GM12878 (cell line): ENCODE measurements at regions not wholly inside any gene's neighbourhood (a gene's known extent, or its start where the extent isn't known, plus 50 kb on each side); places are given as distances from the start of the nearest gene placed in this dataset.

Source experiments
- BHLHE40 ChIP-seq, 2 experiments: fragments of 450-650 bp in 1 of 2; IDR thresholded peaks; 2 replicates each; pipeline ENCODE4 v1.6.1; 2011 to 2017; ENCODE audit warnings: low read depth in 2 of 2, borderline replicate concordance in 1 of 2, improper control_type of control experiment in 1 of 2, low read length in 1 of 2, mild to moderate bottlenecking in 1 of 2
- BRCA1 ChIP-seq: IDR thresholded peaks from 2 replicates; pipeline ENCODE4 v1.6.1; 2011; ENCODE audit warnings: low read depth, low read length, improper control_type of control experiment
- CHD2 ChIP-seq: IDR thresholded peaks from 2 replicates; pipeline ENCODE4 v1.6.1; 2011; ENCODE audit warnings: low read depth, low read length, improper control_type of control experiment, borderline replicate concordance
- CTCF ChIP-seq, 3 experiments: IDR thresholded peaks in 2 of 3; conservative IDR thresholded peaks in 1 of 3; 2 replicates each; pipeline ENCODE4 v1.5.1; 2011; ENCODE audit warnings: low read depth in 3 of 3, low read length in 3 of 3, mild to moderate bottlenecking in 3 of 3, control low read depth in 2 of 3, moderate library complexity in 2 of 3, inconsistent platforms in 1 of 3, mixed read lengths in 1 of 3; ENCODE audit not compliant: control insufficient read depth in 2 of 3, insufficient read depth in 1 of 3; ENCODE audit errors: extremely low read depth in 1 of 3
- EP300 ChIP-seq, 2 experiments: fragments of 150-350 bp in 1 of 2; IDR thresholded peaks; 2 replicates each; pipeline ENCODE4 v1.6.1; 2011 to 2012; ENCODE audit warnings: low read depth in 2 of 2, low read length in 2 of 2, borderline replicate concordance in 1 of 2, improper control_type of control experiment in 1 of 2, inconsistent platforms in 1 of 2; ENCODE audit not compliant: control insufficient read depth in 1 of 2
- MAX ChIP-seq: IDR thresholded peaks from 2 replicates; pipeline ENCODE4 v1.6.1; 2012; ENCODE audit warnings: low read depth, low read length, improper control_type of control experiment
- MEF2A ChIP-seq: IDR thresholded peaks from 2 replicates; pipeline ENCODE4 v1.6.1; 2011; ENCODE audit warnings: low read depth, mild to moderate bottlenecking, low read length, moderate library complexity; ENCODE audit not compliant: insufficient read depth
- MYC ChIP-seq: IDR thresholded peaks from 2 replicates; pipeline ENCODE4 v1.6.1; 2011; ENCODE audit warnings: mild to moderate bottlenecking, low read length, moderate library complexity, inconsistent platforms; ENCODE audit not compliant: insufficient read depth, insufficient replicate concordance, insufficient read length, severe bottlenecking
- POLR2A ChIP-seq: IDR thresholded peaks from 2 replicates; pipeline ENCODE4 v1.6.1; 2011; ENCODE audit warnings: low read depth, mild to moderate bottlenecking, low read length
- POLR2AphosphoS5 ChIP-seq: IDR thresholded peaks from 2 replicates; pipeline ENCODE4 v1.6.1; 2011; ENCODE audit warnings: mild to moderate bottlenecking, low read length, inconsistent platforms
- RFX5 ChIP-seq: IDR thresholded peaks from 2 replicates; pipeline ENCODE4 v1.6.1; 2011; ENCODE audit warnings: low read depth, low read length, improper control_type of control experiment
- TAF1 ChIP-seq: IDR thresholded peaks from 2 replicates; pipeline ENCODE4 v1.6.1; 2011; ENCODE audit warnings: mild to moderate bottlenecking, low read depth, low read length, borderline replicate concordance
- ZNF217 ChIP-seq: fragments of 450-650 bp; IDR thresholded peaks from 2 replicates; pipeline ENCODE4 v1.6.1; 2017; ENCODE audit warnings: antibody characterized with exemption, mild to moderate bottlenecking
- TF ChIP-seq, protein P1 (sequence below): fragments of 450-650 bp; IDR thresholded peaks from 2 replicates; pipeline ENCODE4 v1.6.1; 2014; ENCODE audit warnings: mild to moderate bottlenecking

GRCh38 chr17:71158437-71158836, 962.4 kb upstream of the SOX9 start:
- no peak for TF ChIP-seq EP300 (IDR thresholded peaks at IDR 0.05; ENCODE audit: borderline replicate concordance in 1 of 2, control insufficient read depth in 1 of 2, low read depth in 2 of 2, low read length in 2 of 2)
- no peak for TF ChIP-seq CTCF (IDR thresholded peaks at IDR 0.05 in 2 of 3, conservative IDR thresholded peaks at IDR 0.05 in 1 of 3; ENCODE audit: control insufficient read depth in 2 of 3, extremely low read depth in 1 of 3, insufficient read depth in 1 of 3, low read depth in 3 of 3, low read length in 3 of 3)
- no peak for TF ChIP-seq POLR2A
- no peak for TF ChIP-seq MEF2A
- TF ChIP-seq RFX5 = no peak
- TF ChIP-seq, protein P1, sequence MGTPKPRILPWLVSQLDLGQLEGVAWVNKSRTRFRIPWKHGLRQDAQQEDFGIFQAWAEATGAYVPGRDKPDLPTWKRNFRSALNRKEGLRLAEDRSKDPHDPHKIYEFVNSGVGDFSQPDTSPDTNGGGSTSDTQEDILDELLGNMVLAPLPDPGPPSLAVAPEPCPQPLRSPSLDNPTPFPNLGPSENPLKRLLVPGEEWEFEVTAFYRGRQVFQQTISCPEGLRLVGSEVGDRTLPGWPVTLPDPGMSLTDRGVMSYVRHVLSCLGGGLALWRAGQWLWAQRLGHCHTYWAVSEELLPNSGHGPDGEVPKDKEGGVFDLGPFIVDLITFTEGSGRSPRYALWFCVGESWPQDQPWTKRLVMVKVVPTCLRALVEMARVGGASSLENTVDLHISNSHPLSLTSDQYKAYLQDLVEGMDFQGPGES = no peak
- no peak for TF ChIP-seq BRCA1
- TF ChIP-seq MYC = no peak
- TF ChIP-seq BHLHE40 (IDR thresholded peaks at IDR 0.05; ENCODE audit: borderline replicate concordance in 1 of 2, low read depth in 2 of 2, low read length in 1 of 2) = no peak
- no peak for TF ChIP-seq TAF1
- no peak for TF ChIP-seq POLR2AphosphoS5
- TF ChIP-seq ZNF217 = no peak
- no peak for TF ChIP-seq MAX
- TF ChIP-seq CHD2 = no peak
